HCT116 (cell line): ENCODE measurements at regions not wholly inside any gene's neighbourhood (a gene's known extent, or its start where the extent isn't known, plus 50 kb on each side); places are given as distances from the start of the nearest gene placed in this dataset.

Experiments
- ATAC-seq: fragments of 200-7000 bp; cut with Tn5 transposase; 2 replicates; pipeline ENCODE4 v1.9.1; 2020; ENCODE audit warnings: mild to moderate bottlenecking, moderate library complexity
- BruUV-seq: library from RNA; stranded (reverse); fragments of 400-500 nt; replicated peaks from 2 replicates; lab custom pipeline; 2021; lab: Mats Ljungman, UMichigan
- CTCF ChIA-PET: fragments of 300-600 bp; sonication (Branson Sonifier 250); formaldehyde crosslinking; loops from one replicate; lab custom pipeline; 2021; ENCODE audit warnings: antibody characterized with exemption; lab: Charles Lee
- POLR2A ChIA-PET: fragments of 300-600, 350-600 bp; sonication (Branson Sonifier 250); formaldehyde crosslinking; loops from one replicate; lab custom pipeline; 2021; ENCODE audit warnings: antibody characterized with exemption; lab: Charles Lee
- RAD21 ChIA-PET, 2 experiments: fragments of 300-600 bp; sonication (Branson Sonifier 250); formaldehyde crosslinking; loops; one replicate each; lab custom pipeline; 2023; ENCODE audit warnings: low total read pairs in 2 of 2; ENCODE audit not compliant: uncharacterized antibody in 2 of 2, unreplicated experiment in 2 of 2, low non-redundant PET in 1 of 2; lab: Charles Lee
- DNase-seq: peaks from one replicate; pipeline ENCODE4 v3.0.0-alpha.2; 2010; ENCODE audit warnings: low read depth, low spot score
- H2AFZ ChIP-seq: fragments of 200-600 bp; shearing (Covaris generic), sonication (generic); 2 replicates; pipeline ENCODE4 v1.6.1; 2017; ENCODE audit warnings: low read depth, mixed run types, mixed read lengths, antibody characterized with exemption, low read length; ENCODE audit not compliant: poor library complexity, severe bottlenecking
- H3K27ac ChIP-seq: 2 replicates; pipeline ENCODE4 v1.5.1; 2012; ENCODE audit warnings: low read depth, low read length
- H3K27me3 ChIP-seq: fragments of 200-600 bp; sonication (generic); 2 replicates; pipeline ENCODE4 v1.6.1; 2016; ENCODE audit warnings: mixed run types, low read length, mixed read lengths; ENCODE audit not compliant: insufficient read depth
- H3K36me3 ChIP-seq, 2 experiments: fragments of 200-500 bp in 1 of 2; fragments of 200-600 bp in 1 of 2; sonication (Bioruptor generic) in 1 of 2; sonication (generic) in 1 of 2; 2 replicates each; pipeline versions ENCODE4 v1.5.1 to v1.6.1; 2014 to 2016; ENCODE audit warnings: low read length in 2 of 2, inconsistent platforms in 1 of 2, mixed read lengths in 1 of 2, mixed run types in 1 of 2; ENCODE audit not compliant: insufficient read depth in 2 of 2, control insufficient read depth in 1 of 2
- H3K4me1 ChIP-seq, 2 experiments: fragments of 200-600 bp in 1 of 2; sonication (generic) in 1 of 2; 2 replicates each; pipeline versions ENCODE4 v1.5.1 to v1.6.1; 2012 to 2017; ENCODE audit warnings: low read length in 2 of 2, inconsistent platforms in 1 of 2, mild to moderate bottlenecking in 1 of 2, mixed read lengths in 1 of 2, mixed run types in 1 of 2, moderate library complexity in 1 of 2; ENCODE audit not compliant: insufficient read depth in 2 of 2, control insufficient read depth in 1 of 2
- H3K4me2 ChIP-seq: fragments of 200-600 bp; sonication (generic); 2 replicates; pipeline ENCODE4 v1.6.1; 2017; ENCODE audit warnings: mixed run types, low read length, mixed read lengths
- H3K4me3 ChIP-seq, 2 experiments: fragments of 200-600 bp in 1 of 2; sonication (generic) in 1 of 2; replicated peaks in 1 of 2; 2 replicates each; pipeline ENCODE4 v1.5.1; 2011 to 2016; ENCODE audit warnings: low read length in 2 of 2, control low read depth in 1 of 2, low read depth in 1 of 2, mild to moderate bottlenecking in 1 of 2, mixed read lengths in 1 of 2, mixed run types in 1 of 2
- H3K79me2 ChIP-seq: fragments of 200-600 bp; sonication (generic); 2 replicates; pipeline ENCODE4 v1.6.1; 2017; ENCODE audit warnings: mild to moderate bottlenecking, mixed run types, low read length, moderate library complexity, mixed read lengths; ENCODE audit not compliant: insufficient read depth
- H3K9ac ChIP-seq: fragments of 200-600 bp; sonication (generic); 2 replicates; pipeline ENCODE4 v1.6.1; 2016; ENCODE audit warnings: low read length, mixed read lengths
- H3K9me2 ChIP-seq: fragments of 200-600 bp; sonication (generic), shearing (Covaris generic); 2 replicates; pipeline ENCODE4 v1.6.1; 2017; ENCODE audit warnings: mixed run types, mild to moderate bottlenecking, moderate library complexity; ENCODE audit not compliant: insufficient read depth
- H3K9me3 ChIP-seq, 2 experiments: fragments of 200-500 bp in 1 of 2; fragments of 200-600 bp in 1 of 2; sonication (Bioruptor generic) in 1 of 2; sonication (generic) in 1 of 2; 2 replicates each; pipeline ENCODE4 v1.6.1; 2014 to 2017; ENCODE audit warnings: low read length in 2 of 2, mixed read lengths in 2 of 2, inconsistent platforms in 1 of 2, low read depth in 1 of 2, mild to moderate bottlenecking in 1 of 2, mixed run types in 1 of 2, moderate library complexity in 1 of 2; ENCODE audit not compliant: control insufficient read depth in 1 of 2, insufficient read depth in 1 of 2
- H4K20me1 ChIP-seq: fragments of 200-600 bp; sonication (generic), shearing (Covaris generic); 2 replicates; pipeline ENCODE4 v1.6.1; 2017; ENCODE audit warnings: mixed run types, mild to moderate bottlenecking, moderate library complexity; ENCODE audit not compliant: insufficient read depth
- EGR1 ChIP-seq: IDR thresholded peaks from 2 replicates; pipeline ENCODE4 v1.6.1; 2012; ENCODE audit warnings: low read depth
- MAX ChIP-seq: IDR thresholded peaks from 2 replicates; pipeline ENCODE4 v1.6.1; 2012
- RAD21 ChIP-seq: IDR thresholded peaks from 2 replicates; pipeline ENCODE4 v1.6.1; 2012; ENCODE audit warnings: low read depth, mild to moderate bottlenecking
- SP1 ChIP-seq: IDR thresholded peaks from 2 replicates; pipeline ENCODE4 v1.6.1; 2012; ENCODE audit warnings: low read depth
- TCF7L2 ChIP-seq: IDR thresholded peaks from 2 replicates; pipeline ENCODE4 v1.7.0; 2011; ENCODE audit warnings: borderline replicate concordance, inconsistent platforms; ENCODE audit not compliant: insufficient read depth, insufficient read length; ENCODE audit errors: extremely low read depth
- ZBTB33 ChIP-seq: IDR thresholded peaks from 2 replicates; pipeline ENCODE4 v1.6.1; 2011; ENCODE audit warnings: mild to moderate bottlenecking, low read length, moderate library complexity; ENCODE audit not compliant: insufficient replicate concordance; ENCODE audit errors: extremely low read depth
- ZFX ChIP-seq: fragments of 450-650 bp; IDR thresholded peaks from 2 replicates; pipeline ENCODE4 v1.6.1; 2017
- ZNF274 ChIP-seq: fragments of 200-500 bp; sonication (Bioruptor generic); IDR thresholded peaks from 2 replicates; pipeline ENCODE4 v1.6.1; 2014; ENCODE audit warnings: mild to moderate bottlenecking, low read depth, low read length, inconsistent platforms
- intact Hi-C: fragments of 100-400 bp; cut with micrococcal nuclease; formaldehyde crosslinking; loops from 2 replicates; pipeline ENCODE4 v1.10.0; 2022

- Histone ChIP-seq H3K79me2 (no peaks in the 10 kb centered on the region), H2AFZ (no peak overlapping the region), H3K9me3 (no peaks in the 10 kb centered on the region)
- RAD21 ChIA-PET, result no interaction called here
- TF ChIP-seq TCF7L2 (no peak), MAX (no peak), EGR1 (no peak), SP1 (no peak), RAD21 (no peak), ZBTB33 (no peak), ZNF274 (no peak), ZFX (no peak)
- TF ChIP-seq, all 23 proteins: peak for 0
- H3K36me3 ChIP-seq, result no peaks in the 10 kb centered on the region
- no TSS peak for BruUV-seq
- H4K20me1 ChIP-seq, result no peaks in the 10 kb centered on the region
- ATAC-seq (no peak), DNase-seq (no peak)
- H3K4me1 ChIP-seq, result no peaks in the 10 kb centered on the region
- no peaks in the 10 kb centered on the region for H3K27me3 ChIP-seq
- ChIA-PET CTCF (no interaction called here), POLR2A (no interaction called here)
- H3K4me3 ChIP-seq, result no peak overlapping the region
- no peak overlapping the region for H3K27ac ChIP-seq
- no peak overlapping the region for H3K4me2 ChIP-seq
- no peak overlapping the region for H3K9ac ChIP-seq
- H3K9me2 ChIP-seq, result no peaks in the 10 kb centered on the region
- intact Hi-C loops, result no loop called here
These were observed 53.2 kb upstream of the ESRRB start for GRCh38 chr14:76322594-76323220.
